Limb (tissue), 2 donors: ENCODE measurements at regions not wholly inside any gene's neighbourhood (a gene's known extent, or its start where the extent isn't known, plus 50 kb on each side); places are given as distances from the start of the nearest gene placed in this dataset.

Source experiments
- DNase-seq, 2 donors: peaks; one replicate each; pipeline ENCODE4 v3.0.0-alpha.2; 2016; ENCODE audit errors: extremely low spot score in 2 of 2

- DNase-seq = no peak
Observed at GRCh38 chr1:8146257-8146855, 120.2 kb upstream of the ERRFI1 start.

GRCh38 chr1:8145545-8146202, 119.6 kb upstream of the ERRFI1 start:
- DNase-seq = no peak

GRCh38 chr1:8144323-8144722, 118.2 kb upstream of the ERRFI1 start:
- DNase-seq = no peak

DNA sequence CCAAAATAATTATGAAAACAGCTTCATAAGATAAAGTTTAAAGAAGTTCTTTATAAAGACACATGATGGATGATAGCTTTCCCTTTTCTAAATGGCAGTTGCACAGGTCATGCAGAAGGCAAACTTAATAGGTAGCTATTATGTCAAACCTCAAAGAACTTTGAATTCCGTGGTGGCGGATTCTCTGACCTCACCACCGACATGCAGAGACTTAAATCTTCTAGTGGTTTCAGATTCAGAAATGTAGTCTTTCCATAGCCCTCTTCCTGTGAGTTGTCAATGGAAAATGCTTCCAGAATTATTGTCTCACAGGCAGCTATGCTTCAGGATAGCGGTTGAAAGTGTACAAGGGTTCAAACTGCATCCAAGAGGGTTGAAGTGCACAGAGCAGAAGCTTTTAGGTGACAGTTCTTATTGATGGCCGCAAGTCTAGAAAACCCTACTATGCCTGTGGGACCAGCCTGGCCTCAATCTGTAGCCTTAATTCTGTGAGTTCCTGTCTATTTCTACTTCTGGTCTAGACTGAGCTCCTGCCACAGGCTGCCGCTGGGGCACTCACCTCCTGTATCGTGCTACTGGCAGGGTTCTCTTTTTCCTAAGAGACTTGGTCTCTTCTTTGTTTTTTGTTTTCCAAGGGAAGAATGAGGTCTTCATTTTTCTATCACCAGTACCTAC, 117.0 kb upstream of the ERRFI1 start:
- DNase-seq = peak in 1 of 2 donors; percentile 45

GRCh38 chr1:8139941-8140340, 113.8 kb upstream of the ERRFI1 start:
- DNase-seq = no peak

DNA sequence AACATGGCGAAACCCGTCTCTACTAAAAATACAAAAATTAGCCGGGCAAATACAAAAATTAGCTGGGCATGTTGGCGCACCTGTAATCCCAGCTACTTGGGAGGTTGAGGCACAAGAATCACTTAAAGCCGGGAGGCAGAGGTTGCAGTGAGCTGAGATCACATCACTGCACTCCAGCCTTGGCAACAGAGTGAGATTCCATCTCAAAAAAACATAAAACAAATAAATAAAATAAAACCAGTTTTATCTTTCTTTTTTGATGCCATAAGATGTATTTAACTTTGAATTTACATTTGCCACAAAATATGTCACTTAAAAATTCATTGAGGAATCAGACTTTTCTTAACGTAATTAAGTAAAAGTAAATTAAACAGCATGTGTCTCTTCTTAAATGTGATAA, 113.3 kb upstream of the ERRFI1 start:
- DNase-seq = no peak

DNA sequence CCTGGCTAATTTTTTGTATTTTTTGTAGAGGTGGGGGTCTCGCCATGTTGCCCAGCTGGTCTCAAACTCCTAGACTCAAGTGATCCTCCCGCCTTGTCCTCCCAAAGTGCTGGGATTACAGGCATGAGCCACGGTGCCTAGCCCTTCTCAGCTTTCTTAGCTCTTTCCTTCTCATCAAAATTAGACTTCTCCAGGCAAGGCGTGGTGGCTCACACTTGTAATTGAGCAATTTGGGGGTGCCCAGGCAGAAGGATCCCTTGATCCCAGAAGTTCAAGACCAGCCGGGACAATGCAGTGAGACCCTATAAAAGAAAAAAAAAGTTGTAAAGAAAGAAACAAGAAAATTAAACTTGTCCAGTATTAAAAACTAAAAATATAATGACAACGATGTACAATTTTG, 112.6 kb upstream of the ERRFI1 start:
- DNase-seq = no peak

DNA sequence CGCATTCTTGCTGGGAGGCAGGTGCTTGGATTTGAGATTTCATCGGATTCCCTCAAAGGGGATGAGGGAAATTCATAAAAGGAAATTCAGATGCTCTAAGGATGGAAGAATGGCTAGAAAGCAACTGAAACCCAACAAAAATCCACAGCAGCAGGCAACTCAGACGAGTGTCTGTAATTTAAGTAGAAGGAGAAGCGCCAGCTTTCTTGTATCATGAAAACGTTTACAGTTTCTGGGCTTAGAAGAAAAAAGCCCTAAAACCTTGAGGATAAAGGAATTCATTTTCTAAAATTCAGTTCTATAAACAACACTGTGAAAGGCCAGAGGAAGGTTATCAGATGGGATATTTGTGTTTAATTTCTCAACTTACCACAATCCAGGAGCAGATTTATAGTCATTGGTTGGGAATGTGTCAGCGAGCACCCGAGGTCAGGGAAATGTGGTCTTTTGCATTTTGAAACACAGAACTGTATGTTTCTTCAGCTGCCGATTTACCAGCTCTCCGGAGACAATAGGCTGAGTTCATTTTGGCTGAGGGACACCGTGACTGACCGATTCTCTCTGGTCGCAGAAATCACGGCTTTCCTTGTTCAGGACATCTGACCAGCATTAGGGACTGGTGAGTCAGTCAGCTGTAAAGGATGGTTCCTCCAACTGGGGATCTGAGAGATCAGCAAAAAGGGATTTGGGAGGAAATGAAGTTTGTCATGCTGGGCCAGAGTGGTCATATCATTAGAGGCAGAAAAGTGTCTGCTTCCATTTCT, 111.6 kb upstream of the ERRFI1 start:
- peak; percentile 48 to 53 for DNase-seq

DNA sequence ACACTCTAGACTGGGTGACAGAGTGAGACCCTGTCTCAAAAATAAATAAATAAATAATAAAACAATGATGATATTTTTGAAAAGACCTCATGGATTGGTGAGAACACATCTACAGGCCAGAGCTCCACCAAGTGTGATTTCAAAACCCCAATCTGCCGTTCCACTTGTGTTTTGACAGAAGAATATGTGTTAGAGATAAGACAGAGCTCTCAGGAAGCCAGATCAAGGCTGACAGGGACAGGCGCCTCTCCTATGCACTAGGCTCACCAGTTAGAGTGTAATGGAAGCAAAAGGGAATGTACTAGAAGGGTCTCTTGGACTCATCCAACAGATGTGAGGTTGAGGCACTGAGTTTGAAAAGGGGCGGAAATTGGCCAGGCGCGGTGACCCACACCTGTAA, 110.7 kb upstream of the ERRFI1 start:
- DNase-seq = no peak

GRCh38 chr1:8135250-8135649, 109.1 kb upstream of the ERRFI1 start:
- DNase-seq = no peak

GRCh38 chr1:8134546-8135235, 108.6 kb upstream of the ERRFI1 start:
- no peak for DNase-seq

DNA sequence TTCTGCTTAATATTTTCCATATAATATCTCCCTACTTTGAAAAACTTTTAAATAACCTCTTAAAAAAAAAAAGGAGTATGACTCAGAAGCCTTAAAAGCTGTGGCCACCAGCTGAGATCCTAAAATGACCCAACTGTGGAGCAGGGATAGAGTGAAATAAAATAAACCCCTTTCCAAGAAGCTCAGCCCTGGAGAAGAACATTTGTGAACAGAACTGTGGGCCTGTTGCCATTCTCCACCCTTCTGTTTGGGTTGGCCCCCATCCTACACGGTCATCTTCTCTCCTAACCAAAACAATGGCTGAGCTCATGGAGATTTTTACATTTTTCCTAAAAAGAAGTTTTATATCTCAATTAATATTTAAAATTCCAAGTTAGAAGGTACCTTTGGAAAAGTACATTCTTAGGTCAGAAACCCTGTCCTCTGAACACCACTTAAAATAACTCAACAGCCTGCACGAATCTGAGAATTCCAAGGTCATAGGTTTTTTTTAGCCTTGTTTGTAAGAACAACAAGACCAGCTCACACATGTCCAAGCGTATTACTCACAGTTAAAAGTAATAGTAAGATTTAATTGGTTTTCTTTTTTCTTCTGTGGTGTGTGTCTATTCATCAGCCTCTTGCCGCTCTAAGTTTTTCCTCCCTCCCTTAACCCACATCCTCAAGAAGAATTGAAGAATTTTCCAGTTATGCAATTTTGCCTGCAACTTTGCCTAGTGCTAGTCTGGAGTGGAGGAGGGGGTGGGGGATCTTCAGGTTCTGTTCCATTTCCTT, 107.7 kb upstream of the ERRFI1 start:
- DNase-seq = peak; percentile 34 to 59

DNA sequence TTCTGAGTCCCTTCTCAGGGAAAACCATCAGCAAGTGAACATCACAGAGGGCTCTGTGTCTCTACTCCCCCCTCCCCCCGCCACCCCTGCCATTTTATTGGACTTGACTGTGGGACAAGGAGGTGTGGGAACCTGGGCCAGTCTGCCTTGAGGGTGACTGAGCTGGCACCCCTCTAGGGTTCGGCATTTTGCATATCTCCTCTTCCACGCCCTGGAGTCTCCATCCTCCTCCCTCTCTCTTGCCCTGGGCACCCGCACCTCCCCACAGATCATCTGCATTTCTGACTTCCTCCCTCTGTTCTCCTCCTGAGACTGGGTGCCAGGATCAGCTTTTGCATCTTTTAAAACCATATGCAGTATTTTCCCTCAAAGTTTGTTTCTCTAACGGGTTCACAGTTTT, 107.1 kb upstream of the ERRFI1 start:
- no peak for DNase-seq

DNA sequence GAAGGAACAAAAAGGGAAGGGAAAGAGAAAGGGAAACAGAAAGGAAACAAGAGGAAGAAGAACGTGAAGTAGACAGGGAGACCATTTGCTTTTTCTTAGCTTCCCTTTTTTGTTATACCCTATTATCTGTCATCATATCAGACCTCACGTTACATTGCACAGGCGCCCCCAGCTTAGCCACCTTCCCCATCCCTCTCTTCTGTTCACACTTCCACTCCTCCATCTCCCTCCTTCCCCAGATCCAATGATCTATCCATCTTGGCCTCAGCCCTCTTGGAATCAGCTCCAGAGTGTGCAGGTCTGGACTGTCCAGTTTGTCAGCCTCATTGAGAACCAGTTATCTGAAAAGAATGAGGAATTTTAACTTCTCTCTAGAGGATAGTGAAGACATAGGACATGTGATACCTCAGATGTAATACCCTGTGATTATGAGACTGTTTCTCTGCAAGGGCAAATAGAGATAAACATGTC, 101.1 kb upstream of the ERRFI1 start:
- no peak for DNase-seq

DNA sequence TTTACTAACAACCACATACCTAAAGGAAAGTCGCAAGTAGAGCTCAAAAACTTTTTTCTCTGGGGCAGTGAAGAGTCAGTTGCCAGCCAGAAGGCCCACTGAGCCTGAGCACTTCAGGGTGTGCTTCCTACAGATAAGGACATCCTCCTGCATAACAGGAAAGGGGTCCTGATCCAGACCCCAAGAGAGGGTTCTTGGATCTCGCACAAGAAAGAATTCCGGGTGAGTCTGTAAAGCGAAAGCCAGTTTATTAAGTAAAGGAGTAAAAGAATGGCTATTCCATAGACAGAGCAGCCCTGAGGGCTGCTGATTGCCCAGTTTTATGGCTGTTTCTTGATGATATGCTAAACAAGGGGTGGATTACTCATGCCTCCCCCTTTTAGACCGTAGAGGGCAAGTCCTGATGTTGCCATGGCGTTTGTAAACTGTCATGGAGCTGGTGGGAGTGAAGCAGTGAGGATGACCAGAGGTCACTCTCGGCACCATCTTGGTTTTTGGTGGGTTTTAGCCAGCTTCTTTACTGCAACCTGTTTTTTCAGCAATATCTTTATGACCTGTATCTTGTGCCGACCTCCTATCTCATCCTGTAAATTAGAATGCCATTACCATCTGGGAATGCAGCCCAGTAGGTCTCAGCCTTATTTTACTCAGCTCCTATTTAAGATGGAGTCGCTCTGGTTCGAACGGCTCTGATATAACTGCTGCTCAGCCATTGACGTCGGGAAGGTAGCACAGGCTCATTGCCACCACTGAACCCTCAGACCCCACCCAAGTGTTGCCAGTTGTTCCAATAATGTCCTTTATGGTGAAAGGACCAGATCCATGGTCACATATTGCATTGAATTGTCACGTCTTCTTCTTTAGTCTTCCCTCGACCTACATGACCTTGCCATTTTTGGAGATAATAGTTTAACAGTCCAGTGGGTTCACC, 96.6 kb upstream of the ERRFI1 start:
- DNase-seq = no peak

GRCh38 chr1:8122160-8122476, 96.0 kb upstream of the ERRFI1 start:
- DNase-seq = no peak

DNA sequence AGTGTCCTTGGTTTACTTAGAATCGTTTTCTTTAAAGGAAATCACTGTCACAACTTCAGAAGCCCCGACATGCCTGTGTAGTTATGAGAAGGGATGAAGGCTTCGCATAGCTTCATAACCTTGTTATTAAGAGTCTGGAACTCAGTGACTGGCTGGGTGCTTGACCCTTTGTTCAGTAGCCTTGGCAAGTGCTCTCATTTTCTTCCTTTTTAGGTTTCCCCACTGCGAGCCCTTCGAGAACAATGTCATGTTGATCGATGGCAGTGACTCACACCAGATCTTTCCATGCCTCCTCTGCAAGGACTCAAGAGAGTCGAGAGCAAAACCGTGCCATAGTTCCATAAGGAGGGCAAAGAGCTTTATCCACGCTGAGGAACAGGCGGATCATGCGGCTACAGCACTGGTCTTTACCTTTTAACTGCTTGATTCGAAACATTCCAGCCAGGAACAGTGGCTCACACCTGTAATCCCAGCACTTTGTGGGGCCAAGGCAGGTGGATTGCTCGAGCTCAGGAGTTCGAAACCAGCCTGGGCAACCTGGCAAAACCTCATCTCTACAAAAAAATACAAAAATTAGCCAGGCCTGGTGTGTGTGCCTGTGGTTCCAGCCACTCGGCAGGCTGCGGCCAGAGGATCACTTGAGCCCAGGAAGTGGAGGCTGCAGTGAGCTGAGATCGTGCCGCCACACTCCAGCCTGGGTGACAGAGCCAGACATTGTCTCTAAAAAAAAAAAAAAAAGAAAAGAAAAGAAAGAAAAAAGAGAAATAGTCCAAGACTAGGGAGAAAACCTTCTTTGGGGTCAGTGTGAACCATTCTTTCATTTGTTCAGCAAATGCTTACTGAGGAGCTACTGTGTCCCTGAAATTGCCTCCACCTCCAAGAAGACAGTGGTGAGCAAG, 95.4 kb upstream of the ERRFI1 start:
- no peak for DNase-seq

GRCh38 chr1:8120693-8121260, 94.7 kb upstream of the ERRFI1 start:
- DNase-seq = no peak
